ENCODE measurements at regions not wholly inside any gene's neighbourhood (a gene's known extent, or its start where the extent isn't known, plus 50 kb on each side); places are given as distances from the start of the nearest gene placed in this dataset.

GRCh38 chr9:13814647-13815400 is 499.1 kb downstream of the NFIB start:
- no peaks in the 10 kb centered on the region for H4K20me1 ChIP-seq (ENCODE audit: insufficient read depth, low read length)
- H3K79me2 ChIP-seq (ENCODE audit: insufficient read depth, low read depth, low read length): no peaks in the 10 kb centered on the region
- no peaks in the 10 kb centered on the region for H3K9me3 ChIP-seq (ENCODE audit: low read length)
- no peak for DNase-seq (ENCODE audit: low spot score)
- no peak overlapping the region for H3K4me2 ChIP-seq (ENCODE audit: low read length)
- no TSS peak for BruUV-seq (replicated peaks)
- no peak overlapping the region for H3K27ac ChIP-seq (ENCODE audit: low read depth, low read length, poor library complexity, severe bottlenecking)
- H2AFZ ChIP-seq (ENCODE audit: low read length): no peak overlapping the region
- H3K4me1 ChIP-seq (ENCODE audit: insufficient read depth, low read length, poor library complexity, severe bottlenecking): no peaks in the 10 kb centered on the region
- POLR2A ChIA-PET: no interaction called here
- TF ChIP-seq CTCF (conservative IDR thresholded peaks at IDR 0.05; ENCODE audit: low read length) (no peak), EZH2phosphoT487 (IDR thresholded peaks at IDR 0.05; ENCODE audit: borderline replicate concordance, low read depth, low read length) (no peak)
- H3K9me2 ChIP-seq (ENCODE audit: insufficient read depth, low read length): no peaks in the 10 kb centered on the region
- H3K36me3 ChIP-seq (ENCODE audit: insufficient read depth, low read length): no peaks in the 10 kb centered on the region
- intact Hi-C loops (cut with micrococcal nuclease; ENCODE audit: unreplicated experiment): no loop called here
- CTCF ChIA-PET (ENCODE audit: unreplicated experiment): no interaction called here
- H3K4me3 ChIP-seq (ENCODE audit: low read depth, low read length, poor library complexity, severe bottlenecking): no peak overlapping the region

- ChIA-PET CTCF (ENCODE audit: unreplicated experiment) (no interaction called here), POLR2A (no interaction called here)
- no peak for DNase-seq (ENCODE audit: low spot score)
Observed at GRCh38 chr9:13811876-13812275, 502.1 kb downstream of the NFIB start.

More at GRCh38 chr9:13811876-13812275, 502.1 kb downstream of the NFIB start:
- Histone ChIP-seq H3K4me1 (ENCODE audit: insufficient read depth, low read length, poor library complexity, severe bottlenecking) (no peaks in the 10 kb centered on the region), H3K27ac (ENCODE audit: low read depth, low read length, poor library complexity, severe bottlenecking) (no peak overlapping the region), H3K9me2 (ENCODE audit: insufficient read depth, low read length) (no peaks in the 10 kb centered on the region), H3K79me2 (ENCODE audit: insufficient read depth, low read depth, low read length) (no peaks in the 10 kb centered on the region), H3K9me3 (ENCODE audit: low read length) (no peaks in the 10 kb centered on the region), H3K36me3 (ENCODE audit: insufficient read depth, low read length) (no peaks in the 10 kb centered on the region), H4K20me1 (ENCODE audit: insufficient read depth, low read length) (no peaks in the 10 kb centered on the region), H3K4me2 (ENCODE audit: low read length) (no peak overlapping the region), H2AFZ (ENCODE audit: low read length) (no peak overlapping the region), H3K4me3 (ENCODE audit: low read depth, low read length, poor library complexity, severe bottlenecking) (no peak overlapping the region)
- no peak for TF ChIP-seq EZH2phosphoT487 (IDR thresholded peaks at IDR 0.05; ENCODE audit: borderline replicate concordance, low read depth, low read length)
- no peak for TF ChIP-seq CTCF (conservative IDR thresholded peaks at IDR 0.05; ENCODE audit: low read length)
- intact Hi-C loops (cut with micrococcal nuclease; ENCODE audit: unreplicated experiment): no loop called here
- BruUV-seq (replicated peaks): no TSS peak

All from OCI-LY7 (cell line).